ENCODE measurements at regions not wholly inside any gene's neighbourhood (a gene's known extent, or its start where the extent isn't known, plus 50 kb on each side); places are given as distances from the start of the nearest gene placed in this dataset.

DNA sequence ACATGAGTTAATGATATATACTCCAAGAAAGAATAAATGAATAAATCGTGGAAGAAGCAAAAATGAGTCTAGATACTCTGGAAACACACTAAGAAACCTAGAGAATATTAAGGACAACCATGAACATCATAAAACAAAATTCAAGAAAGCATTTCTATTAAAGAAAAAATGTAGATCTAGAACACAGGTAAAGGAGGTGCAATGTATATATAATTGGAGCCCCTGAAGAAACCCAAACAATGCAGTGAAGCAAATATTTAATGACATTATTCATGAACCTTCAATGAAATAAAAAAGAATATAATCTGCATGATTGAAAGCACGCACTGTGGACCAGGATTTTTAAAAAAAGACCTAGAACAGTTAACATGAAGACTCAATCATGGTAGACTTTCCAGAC, 150.1 kb downstream of the ATPSCKMT start:
- TF ChIP-seq, protein P1, sequence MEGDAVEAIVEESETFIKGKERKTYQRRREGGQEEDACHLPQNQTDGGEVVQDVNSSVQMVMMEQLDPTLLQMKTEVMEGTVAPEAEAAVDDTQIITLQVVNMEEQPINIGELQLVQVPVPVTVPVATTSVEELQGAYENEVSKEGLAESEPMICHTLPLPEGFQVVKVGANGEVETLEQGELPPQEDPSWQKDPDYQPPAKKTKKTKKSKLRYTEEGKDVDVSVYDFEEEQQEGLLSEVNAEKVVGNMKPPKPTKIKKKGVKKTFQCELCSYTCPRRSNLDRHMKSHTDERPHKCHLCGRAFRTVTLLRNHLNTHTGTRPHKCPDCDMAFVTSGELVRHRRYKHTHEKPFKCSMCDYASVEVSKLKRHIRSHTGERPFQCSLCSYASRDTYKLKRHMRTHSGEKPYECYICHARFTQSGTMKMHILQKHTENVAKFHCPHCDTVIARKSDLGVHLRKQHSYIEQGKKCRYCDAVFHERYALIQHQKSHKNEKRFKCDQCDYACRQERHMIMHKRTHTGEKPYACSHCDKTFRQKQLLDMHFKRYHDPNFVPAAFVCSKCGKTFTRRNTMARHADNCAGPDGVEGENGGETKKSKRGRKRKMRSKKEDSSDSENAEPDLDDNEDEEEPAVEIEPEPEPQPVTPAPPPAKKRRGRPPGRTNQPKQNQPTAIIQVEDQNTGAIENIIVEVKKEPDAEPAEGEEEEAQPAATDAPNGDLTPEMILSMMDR (IDR thresholded peaks at IDR 0.05; ENCODE audit: borderline replicate concordance, control extremely low read depth, extremely low read depth, insufficient read depth, missing control alignments), result no peak

DNA sequence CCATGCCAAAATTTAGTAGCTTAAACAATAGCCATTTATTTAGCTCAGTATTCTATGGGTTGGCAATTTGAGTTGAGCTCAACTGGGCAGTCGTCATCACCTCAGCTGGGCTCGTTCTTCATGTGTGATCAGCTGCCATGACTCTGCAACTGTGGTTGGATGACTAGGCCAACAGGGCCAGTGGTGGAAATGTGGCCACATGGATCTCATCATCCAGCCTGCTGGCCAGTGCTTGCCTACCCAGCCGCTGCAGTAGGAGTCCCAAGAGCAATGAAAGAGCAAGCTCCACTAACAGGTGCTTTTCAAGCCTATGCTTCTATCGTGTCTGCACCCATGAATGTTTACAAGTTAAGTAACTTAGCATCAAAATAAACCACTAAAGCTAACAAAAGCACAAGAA, 158.0 kb downstream of the ATPSCKMT start:
- in situ Hi-C loops (cut with MboI; ENCODE audit: low sequenced_read_pairs, unreplicated experiment), result no loop called here
- TF ChIP-seq, protein P1 (IDR thresholded peaks at IDR 0.05; ENCODE audit: borderline replicate concordance, control extremely low read depth, extremely low read depth, insufficient read depth, missing control alignments), result no peak
- no peak for DNase-seq (ENCODE audit: low spot score)

More for the DNA sequence above, 150.1 kb downstream of the ATPSCKMT start:
- in situ Hi-C loops (cut with MboI; ENCODE audit: low sequenced_read_pairs, unreplicated experiment), result no loop called here
- DNase-seq (ENCODE audit: low spot score), result no peak

GRCh38 chr5:10090074-10090473, 159.6 kb downstream of the ATPSCKMT start:
- in situ Hi-C loops (cut with MboI; ENCODE audit: low sequenced_read_pairs, unreplicated experiment), result no loop called here
- TF ChIP-seq, protein P1 (IDR thresholded peaks at IDR 0.05; ENCODE audit: borderline replicate concordance, control extremely low read depth, extremely low read depth, insufficient read depth, missing control alignments), result no peak
- DNase-seq (ENCODE audit: low spot score), result no peak

DNA sequence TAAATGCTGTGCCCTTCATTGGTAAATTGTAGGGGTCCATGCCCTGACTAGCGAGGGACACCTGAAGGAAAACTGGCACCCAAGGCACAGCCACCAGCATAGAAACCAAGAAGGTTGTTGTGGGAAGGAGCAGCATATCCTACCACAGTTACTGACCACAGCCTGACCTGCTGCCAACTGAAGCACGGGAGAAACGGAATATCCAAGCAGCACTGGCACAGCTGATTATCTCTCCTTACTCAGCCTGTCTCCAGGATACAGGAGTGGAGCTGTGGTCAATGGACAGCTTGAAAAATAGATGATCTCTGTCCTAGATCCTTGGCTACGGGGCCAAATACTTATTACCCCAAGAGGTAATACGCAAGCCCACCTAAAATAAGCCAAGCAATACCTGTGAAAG, 164.5 kb downstream of the ATPSCKMT start:
- TF ChIP-seq, protein P1 (IDR thresholded peaks at IDR 0.05; ENCODE audit: borderline replicate concordance, control extremely low read depth, extremely low read depth, insufficient read depth, missing control alignments), result no peak
- in situ Hi-C loops (cut with MboI; ENCODE audit: low sequenced_read_pairs, unreplicated experiment), result no loop called here
- DNase-seq (ENCODE audit: low spot score), result no peak

DNA sequence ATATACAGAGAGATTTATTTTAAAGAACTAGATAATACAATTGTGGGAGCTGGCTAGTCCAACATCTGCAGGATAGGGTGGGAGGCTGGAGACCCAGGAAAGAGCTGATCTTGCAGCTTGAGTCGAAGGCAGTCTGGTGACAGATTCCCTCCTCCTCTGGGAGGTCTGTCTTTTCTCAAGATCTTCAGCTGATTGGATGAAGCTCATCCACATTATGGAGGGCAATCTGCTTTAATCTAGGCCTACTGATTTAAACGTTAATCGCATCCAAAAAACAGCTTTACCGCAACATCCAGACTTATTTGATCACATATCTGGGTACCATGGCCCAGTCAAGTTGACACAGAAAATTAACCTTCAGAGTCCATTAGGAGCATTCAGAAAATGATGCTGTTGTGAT, 168.1 kb downstream of the ATPSCKMT start:
- TF ChIP-seq, protein P1 (IDR thresholded peaks at IDR 0.05; ENCODE audit: borderline replicate concordance, control extremely low read depth, extremely low read depth, insufficient read depth, missing control alignments), result no peak
- no peak for DNase-seq (ENCODE audit: low spot score)
- in situ Hi-C loops (cut with MboI; ENCODE audit: low sequenced_read_pairs, unreplicated experiment), result no loop called here

- DNase-seq (ENCODE audit: low spot score), result no peak
- TF ChIP-seq, protein P1 (IDR thresholded peaks at IDR 0.05; ENCODE audit: borderline replicate concordance, control extremely low read depth, extremely low read depth, insufficient read depth, missing control alignments), result no peak
- in situ Hi-C loops (cut with MboI; ENCODE audit: low sequenced_read_pairs, unreplicated experiment), result no loop called here
Measured at GRCh38 chr5:10077791-10078545, 171.7 kb downstream of the ATPSCKMT start.
